OCI-LY3 (cell line): ENCODE measurements at regions not wholly inside any gene's neighbourhood (a gene's known extent, or its start where the extent isn't known, plus 50 kb on each side); places are given as distances from the start of the nearest gene placed in this dataset.
A peak's percentile ranks its signal among the peaks of the same experiment; 100 is the strongest.

Experiments
- H2AFZ ChIP-seq: fragments of 200-600, 300-600 bp; shearing (Covaris generic); 2 replicates; pipeline ENCODE4 v1.6.0; 2014; ENCODE audit warnings: antibody characterized with exemption, low read depth, low read length
- H3K27ac ChIP-seq: fragments of 200-600, 300-600 bp; sonication (generic); 2 replicates; pipeline ENCODE4 v1.5.1; 2014; ENCODE audit warnings: mild to moderate bottlenecking, low read length, moderate library complexity, mixed read lengths
- H3K27me3 ChIP-seq: fragments of 200-600, 300-600 bp; sonication (generic); 2 replicates; pipeline ENCODE4 v1.6.1; 2014; ENCODE audit warnings: low read depth, low read length, mixed read lengths
- H3K36me3 ChIP-seq: fragments of 200-600, 300-600 bp; sonication (generic); replicated peaks from 2 replicates; pipeline ENCODE3; 2014; ENCODE audit warnings: low read depth, low read length, mixed read lengths
- H3K4me1 ChIP-seq: fragments of 300-600, 200-600 bp; sonication (generic); 2 replicates; pipeline ENCODE4 v1.6.1; 2014; ENCODE audit warnings: low read length, mixed read lengths
- H3K4me2 ChIP-seq: fragments of 200-600, 300-600 bp; sonication (generic); 2 replicates; pipeline ENCODE4 v1.6.1; 2014; ENCODE audit warnings: low read length, mixed read lengths
- H3K4me3 ChIP-seq: fragments of 300-600, 200-600 bp; sonication (generic); 2 replicates; pipeline ENCODE4 v1.5.1; 2014; ENCODE audit warnings: antibody characterized with exemption, mild to moderate bottlenecking, low read length, moderate library complexity
- H3K79me2 ChIP-seq: fragments of 300-600, 200-600 bp; shearing (Covaris generic); 2 replicates; pipeline ENCODE4 v1.6.1; 2014; ENCODE audit warnings: mild to moderate bottlenecking, low read length, mixed read lengths
- H3K9ac ChIP-seq: fragments of 300-600, 200-600 bp; shearing (Covaris generic); 2 replicates; pipeline ENCODE4 v1.6.0; 2014; ENCODE audit warnings: mild to moderate bottlenecking, low read length, moderate library complexity
- H3K9me3 ChIP-seq: fragments of 200-600, 300-600 bp; shearing (Covaris generic); 2 replicates; pipeline ENCODE4 v1.6.1; 2014; ENCODE audit warnings: low read length, mixed read lengths; ENCODE audit not compliant: insufficient read depth
- H4K20me1 ChIP-seq: fragments of 200-600, 300-600 bp; sonication (generic); 2 replicates; pipeline ENCODE4 v1.6.1; 2016; ENCODE audit warnings: low read length, mixed read lengths; ENCODE audit not compliant: insufficient read depth
- EZH2phosphoT487 ChIP-seq: fragments of 200-600 bp; shearing (Covaris generic); IDR thresholded peaks from 2 replicates; pipeline ENCODE4 v1.6.1; 2018; ENCODE audit warnings: antibody characterized with exemption, mixed run types, low read depth
- TF ChIP-seq, protein P1 (sequence below): fragments of 200-600, 300-600 bp; sonication (generic); IDR thresholded peaks from 2 replicates; pipeline ENCODE4 v1.5.1; 2014; ENCODE audit warnings: antibody characterized with exemption, low read length, low read depth

DNA sequence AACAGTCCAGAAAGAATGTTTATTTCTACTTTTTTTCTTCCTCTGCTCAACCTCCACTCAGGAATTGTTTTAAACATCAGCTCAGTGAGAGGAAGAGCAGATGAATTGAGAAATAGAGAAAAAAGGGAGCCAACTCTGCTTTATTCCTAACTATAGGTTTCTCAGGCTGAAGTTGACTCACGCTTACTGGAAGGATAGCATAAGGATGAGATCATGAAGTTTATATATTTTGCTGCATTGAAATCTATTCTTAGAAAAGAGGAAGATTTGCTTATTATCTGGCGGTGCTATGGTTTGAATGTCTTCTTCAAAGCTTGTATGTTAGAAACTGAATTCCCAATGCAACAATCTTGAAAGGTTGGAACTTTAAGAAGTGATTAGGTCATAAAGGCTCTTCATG is 1673.4 kb upstream of the PCDH7 start:
- Histone ChIP-seq H3K4me2 (no peak overlapping the region), H3K27ac (no peak overlapping the region), H2AFZ (no peak overlapping the region)

DNA sequence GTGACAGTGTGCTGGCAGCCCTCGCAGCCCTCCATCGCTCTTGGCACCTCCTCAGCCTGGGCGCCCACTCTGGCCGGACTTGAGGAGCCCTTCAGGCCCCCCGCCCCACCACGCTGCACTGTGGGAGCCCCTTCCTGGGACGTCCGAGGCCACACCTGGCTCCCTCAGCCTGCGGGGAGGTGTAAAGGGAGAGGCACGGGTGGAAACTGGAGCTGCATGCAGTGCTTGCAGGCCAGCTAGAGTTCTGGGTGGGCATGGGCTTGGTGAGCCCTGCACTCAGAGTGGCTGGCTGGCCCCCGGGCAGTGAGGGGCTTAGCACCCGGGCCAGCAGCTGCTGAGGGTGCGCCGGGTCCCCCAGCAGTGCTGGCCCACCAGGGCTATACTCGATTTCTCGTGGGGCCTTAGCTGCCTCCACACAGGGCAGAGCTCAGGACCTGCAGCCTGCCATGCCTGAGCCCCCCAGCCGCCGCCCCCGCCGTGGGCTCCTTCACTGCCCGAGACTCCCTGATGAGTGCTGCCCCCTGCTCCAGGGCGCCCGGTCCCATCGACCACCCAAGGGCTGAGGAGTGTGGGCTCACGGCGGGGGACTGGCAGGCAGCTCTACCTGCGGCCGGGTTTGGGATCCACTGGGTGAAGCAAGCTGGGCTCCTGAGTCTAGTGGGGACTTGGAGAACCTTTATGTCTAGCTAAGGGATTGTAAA is 1672.7 kb upstream of the PCDH7 start:
- Histone ChIP-seq H3K27ac (no peak overlapping the region), H3K9me3 (no peaks in the 10 kb centered on the region), H3K9ac (no peak overlapping the region), H3K79me2 (no peaks in the 10 kb centered on the region), H3K27me3 (no peaks in the 10 kb centered on the region), H4K20me1 (no peaks in the 10 kb centered on the region), H3K4me3 (no peak overlapping the region), H2AFZ (no peak overlapping the region), H3K36me3 (no peaks in the 10 kb centered on the region), H3K4me2 (no peak overlapping the region), H3K4me1 (peaks cover 6% of the 10 kb centered on the region)
- no peak for TF ChIP-seq EZH2phosphoT487
- TF ChIP-seq, protein P1, sequence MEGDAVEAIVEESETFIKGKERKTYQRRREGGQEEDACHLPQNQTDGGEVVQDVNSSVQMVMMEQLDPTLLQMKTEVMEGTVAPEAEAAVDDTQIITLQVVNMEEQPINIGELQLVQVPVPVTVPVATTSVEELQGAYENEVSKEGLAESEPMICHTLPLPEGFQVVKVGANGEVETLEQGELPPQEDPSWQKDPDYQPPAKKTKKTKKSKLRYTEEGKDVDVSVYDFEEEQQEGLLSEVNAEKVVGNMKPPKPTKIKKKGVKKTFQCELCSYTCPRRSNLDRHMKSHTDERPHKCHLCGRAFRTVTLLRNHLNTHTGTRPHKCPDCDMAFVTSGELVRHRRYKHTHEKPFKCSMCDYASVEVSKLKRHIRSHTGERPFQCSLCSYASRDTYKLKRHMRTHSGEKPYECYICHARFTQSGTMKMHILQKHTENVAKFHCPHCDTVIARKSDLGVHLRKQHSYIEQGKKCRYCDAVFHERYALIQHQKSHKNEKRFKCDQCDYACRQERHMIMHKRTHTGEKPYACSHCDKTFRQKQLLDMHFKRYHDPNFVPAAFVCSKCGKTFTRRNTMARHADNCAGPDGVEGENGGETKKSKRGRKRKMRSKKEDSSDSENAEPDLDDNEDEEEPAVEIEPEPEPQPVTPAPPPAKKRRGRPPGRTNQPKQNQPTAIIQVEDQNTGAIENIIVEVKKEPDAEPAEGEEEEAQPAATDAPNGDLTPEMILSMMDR: no peak

More for the DNA sequence above, 1673.4 kb upstream of the PCDH7 start:
- no peak overlapping the region for H3K9ac ChIP-seq
- H3K27me3 ChIP-seq: no peaks in the 10 kb centered on the region
- H3K9me3 ChIP-seq: no peaks in the 10 kb centered on the region
- no peaks in the 10 kb centered on the region for H3K4me1 ChIP-seq
- H3K36me3 ChIP-seq: no peaks in the 10 kb centered on the region
- H3K79me2 ChIP-seq: no peaks in the 10 kb centered on the region
- no peak overlapping the region for H3K4me3 ChIP-seq
- TF ChIP-seq, protein P1: no peak
- no peaks in the 10 kb centered on the region for H4K20me1 ChIP-seq

DNA sequence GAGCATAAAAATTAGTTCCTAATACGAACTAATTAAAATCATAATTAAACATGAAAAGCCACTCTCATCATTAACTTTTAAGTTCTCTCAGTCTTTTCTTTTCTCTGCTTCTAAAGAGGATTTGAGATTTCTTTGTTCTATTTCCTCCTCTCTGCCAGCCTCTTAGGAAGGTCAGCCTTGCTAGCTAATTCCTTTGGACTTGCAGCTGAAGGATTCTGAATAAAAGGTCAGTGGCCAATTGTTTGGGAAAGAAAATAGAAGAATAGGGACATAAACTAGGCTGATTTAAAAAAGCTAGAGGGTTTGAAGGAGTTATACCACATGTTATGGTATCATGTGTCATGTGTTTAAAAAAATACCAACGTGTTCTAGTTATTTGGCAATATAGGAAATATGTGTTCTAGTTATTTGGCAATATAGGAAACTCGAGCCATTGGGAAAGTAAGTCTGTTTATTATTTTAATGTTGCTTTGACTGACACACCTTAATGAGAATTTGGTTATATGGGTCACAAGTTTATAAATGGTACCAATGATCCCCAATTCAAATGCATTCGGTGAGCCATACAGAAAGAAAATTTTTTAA is 1668.7 kb upstream of the PCDH7 start:
- H4K20me1 ChIP-seq: no peaks in the 10 kb centered on the region
- no peaks in the 10 kb centered on the region for H3K79me2 ChIP-seq
- no peak overlapping the region for H3K9ac ChIP-seq
- H3K9me3 ChIP-seq: no peaks in the 10 kb centered on the region
- H3K4me1 ChIP-seq: peaks cover 12% of the 10 kb centered on the region
- no peaks in the 10 kb centered on the region for H3K27me3 ChIP-seq
- H3K4me2 ChIP-seq: no peak overlapping the region
- TF ChIP-seq, protein P1: no peak
- TF ChIP-seq EZH2phosphoT487: no peak
- H3K27ac ChIP-seq: no peak overlapping the region
- no peaks in the 10 kb centered on the region for H3K36me3 ChIP-seq
- no peak overlapping the region for H2AFZ ChIP-seq
- no peak overlapping the region for H3K4me3 ChIP-seq

DNA sequence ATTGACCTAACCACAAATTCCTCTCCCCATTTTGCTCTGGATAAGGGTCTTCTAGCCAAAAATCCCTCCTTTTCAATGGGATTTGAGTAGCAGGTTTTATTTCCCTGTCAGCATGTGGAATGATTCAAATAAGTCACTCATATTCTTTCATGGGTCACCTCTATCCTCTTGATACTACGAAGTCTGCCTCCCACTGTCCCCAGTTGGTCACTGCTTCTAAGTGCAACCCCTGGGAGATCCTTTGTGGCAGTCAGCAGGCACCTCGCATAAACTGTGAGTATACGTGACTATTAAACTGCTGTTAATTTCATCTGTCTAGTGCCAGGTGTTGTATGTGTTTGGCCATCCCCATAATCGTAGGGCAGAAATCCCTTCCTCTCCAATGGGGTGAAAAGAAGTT is 1667.9 kb upstream of the PCDH7 start:
- H3K4me1 ChIP-seq: peaks cover 12% of the 10 kb centered on the region
- H3K79me2 ChIP-seq: no peaks in the 10 kb centered on the region
- H3K27me3 ChIP-seq: no peaks in the 10 kb centered on the region
- H3K4me3 ChIP-seq: no peak overlapping the region
- no peaks in the 10 kb centered on the region for H3K36me3 ChIP-seq
- peak overlapping the region; percentile 20; the same call in 1 of the 2 replicates for H2AFZ ChIP-seq
- H3K4me2 ChIP-seq: peak overlapping the region; percentile 35
- H3K27ac ChIP-seq: no peak overlapping the region
- H3K9me3 ChIP-seq: no peaks in the 10 kb centered on the region
- H4K20me1 ChIP-seq: no peaks in the 10 kb centered on the region
- no peak for TF ChIP-seq EZH2phosphoT487
- TF ChIP-seq, protein P1: no peak
- no peak overlapping the region for H3K9ac ChIP-seq
